ENCODE measurements at regions not wholly inside any gene's neighbourhood (a gene's known extent, or its start where the extent isn't known, plus 50 kb on each side); places are given as distances from the start of the nearest gene placed in this dataset.
"Not testable (repeated sequence)": the region's sequence is repeated elsewhere in the genome, so short reads cannot be mapped to it uniquely, and the experiment has no call there.

DNA sequence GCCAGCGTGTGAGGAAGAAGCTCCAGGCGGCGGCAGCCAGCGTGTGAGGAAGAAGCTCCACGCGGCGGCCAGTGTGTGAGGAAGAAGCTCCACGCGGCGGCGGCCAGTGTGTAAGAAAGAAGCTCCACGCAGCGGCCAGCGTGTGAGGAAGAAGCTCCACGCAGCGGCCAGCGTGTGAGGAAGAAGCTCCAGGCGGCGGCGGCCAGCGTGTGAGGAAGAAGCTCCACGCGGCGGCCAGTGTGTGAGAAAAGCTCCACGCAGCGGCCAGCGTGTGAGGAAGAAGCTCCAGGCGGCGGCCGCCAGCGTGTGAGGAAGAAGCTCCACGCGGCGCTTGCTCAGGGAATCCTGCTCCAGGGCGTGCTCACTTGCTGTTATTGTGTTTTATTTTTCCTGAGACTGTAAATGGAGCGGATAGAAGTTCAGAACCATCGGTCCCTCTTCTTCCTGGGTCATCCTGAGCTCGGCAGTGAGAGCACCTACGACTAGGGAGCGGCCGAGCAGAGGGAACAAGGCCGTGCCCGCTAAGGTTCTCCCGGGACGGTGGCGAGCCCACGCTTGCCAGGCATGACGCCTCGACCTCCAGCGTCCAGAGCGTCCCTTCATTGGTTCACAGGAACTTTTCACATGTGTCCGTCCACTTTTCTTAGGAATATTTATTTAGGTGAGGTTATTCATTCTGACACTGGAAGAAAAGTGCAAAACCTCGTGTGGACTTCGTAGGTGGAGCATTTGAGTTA, 94.2 kb downstream of the TMEM18 start:
- no peak for FAIRE-seq
- TF ChIP-seq CTCF (IDR thresholded peaks at IDR 0.05; ENCODE audit: insufficient read depth, low read length, severe bottlenecking), result no peak
- no peak for DNase-seq (ENCODE audit: low read depth)
- H3K27me3 ChIP-seq (ENCODE audit: control insufficient read depth, insufficient read depth, low read length), result no peaks in the 10 kb centered on the region
- no peaks in the 10 kb centered on the region for H3K36me3 ChIP-seq (ENCODE audit: control insufficient read depth, insufficient read depth, low read length)
- no peak overlapping the region for H3K4me3 ChIP-seq (ENCODE audit: low read depth, low read length)

GRCh38 chr2:582289-582688, 94.9 kb downstream of the TMEM18 start:
- not testable (repeated sequence) for DNase-seq (ENCODE audit: low read depth); FAIRE-seq; H3K36me3 ChIP-seq (ENCODE audit: control insufficient read depth, insufficient read depth, low read length); H3K27me3 ChIP-seq (ENCODE audit: control insufficient read depth, insufficient read depth, low read length); H3K4me3 ChIP-seq (ENCODE audit: low read depth, low read length)

- H3K4me3 ChIP-seq (ENCODE audit: low read depth, low read length), result no peak overlapping the region
- no peaks in the 10 kb centered on the region for H3K27me3 ChIP-seq (ENCODE audit: control insufficient read depth, insufficient read depth, low read length)
- no peak for TF ChIP-seq CTCF (IDR thresholded peaks at IDR 0.05; ENCODE audit: insufficient read depth, low read length, severe bottlenecking)
- FAIRE-seq, result no peak
- H3K36me3 ChIP-seq (ENCODE audit: control insufficient read depth, insufficient read depth, low read length), result no peaks in the 10 kb centered on the region
- no peak for DNase-seq (ENCODE audit: low read depth)
Measured at GRCh38 chr2:579961-580360, 97.2 kb downstream of the TMEM18 start.

DNA sequence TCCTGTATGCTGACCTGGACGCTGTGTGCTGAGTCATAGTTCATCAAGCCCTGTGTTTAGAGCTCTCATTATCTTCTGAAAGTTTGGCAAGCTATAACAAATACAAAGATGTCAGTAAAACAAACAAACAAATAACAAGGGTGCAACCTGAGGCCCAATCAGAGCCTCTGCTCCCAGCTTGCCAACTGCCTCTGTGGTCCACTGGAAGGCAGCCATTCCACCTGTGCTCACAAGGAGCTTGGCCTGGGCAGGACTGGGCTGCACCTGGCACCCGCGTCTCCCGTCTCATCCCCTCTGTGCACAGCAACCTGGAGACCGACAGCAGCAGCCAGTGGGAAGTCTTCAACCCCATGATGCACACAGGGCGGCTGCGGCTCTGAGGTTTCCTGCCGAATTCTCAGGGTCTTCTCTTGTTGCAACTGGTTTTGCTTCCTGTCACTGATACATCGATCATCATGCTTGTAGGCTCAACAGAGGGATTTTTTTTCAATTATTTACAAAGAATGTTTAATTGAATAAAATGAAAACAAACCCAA, 97.8 kb downstream of the TMEM18 start:
- FAIRE-seq (no peak), DNase-seq (ENCODE audit: low read depth) (no peak)
- no peak for TF ChIP-seq CTCF (IDR thresholded peaks at IDR 0.05; ENCODE audit: insufficient read depth, low read length, severe bottlenecking)
- no peaks in the 10 kb centered on the region for H3K36me3 ChIP-seq (ENCODE audit: control insufficient read depth, insufficient read depth, low read length)
- no peaks in the 10 kb centered on the region for H3K27me3 ChIP-seq (ENCODE audit: control insufficient read depth, insufficient read depth, low read length)
- H3K4me3 ChIP-seq (ENCODE audit: low read depth, low read length), result no peak overlapping the region

DNA sequence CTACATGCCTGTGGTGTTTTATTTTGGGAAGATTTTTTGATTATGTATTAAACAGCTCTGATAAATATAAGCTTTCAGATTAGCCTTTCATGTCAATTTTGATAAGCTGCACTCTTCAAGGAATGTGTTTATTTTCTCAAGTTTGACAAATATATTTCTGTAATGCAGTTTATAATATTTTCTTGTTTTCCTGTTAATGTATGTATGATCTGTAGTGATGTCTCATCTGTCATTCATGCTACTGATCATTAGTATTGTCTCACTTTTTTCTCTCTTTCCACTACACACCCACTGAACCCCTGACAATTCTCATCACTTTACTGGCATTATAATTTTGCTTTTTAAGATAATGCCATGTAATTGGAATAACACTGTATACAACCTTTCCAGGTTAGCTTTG, 100.9 kb downstream of the TMEM18 start:
- DNase-seq (ENCODE audit: low read depth) (no peak), FAIRE-seq (no peak)
- Histone ChIP-seq H3K27me3 (ENCODE audit: control insufficient read depth, insufficient read depth, low read length) (no peaks in the 10 kb centered on the region), H3K36me3 (ENCODE audit: control insufficient read depth, insufficient read depth, low read length) (no peaks in the 10 kb centered on the region), H3K4me3 (ENCODE audit: low read depth, low read length) (no peak overlapping the region)
- no peak for TF ChIP-seq CTCF (IDR thresholded peaks at IDR 0.05; ENCODE audit: insufficient read depth, low read length, severe bottlenecking)

DNA sequence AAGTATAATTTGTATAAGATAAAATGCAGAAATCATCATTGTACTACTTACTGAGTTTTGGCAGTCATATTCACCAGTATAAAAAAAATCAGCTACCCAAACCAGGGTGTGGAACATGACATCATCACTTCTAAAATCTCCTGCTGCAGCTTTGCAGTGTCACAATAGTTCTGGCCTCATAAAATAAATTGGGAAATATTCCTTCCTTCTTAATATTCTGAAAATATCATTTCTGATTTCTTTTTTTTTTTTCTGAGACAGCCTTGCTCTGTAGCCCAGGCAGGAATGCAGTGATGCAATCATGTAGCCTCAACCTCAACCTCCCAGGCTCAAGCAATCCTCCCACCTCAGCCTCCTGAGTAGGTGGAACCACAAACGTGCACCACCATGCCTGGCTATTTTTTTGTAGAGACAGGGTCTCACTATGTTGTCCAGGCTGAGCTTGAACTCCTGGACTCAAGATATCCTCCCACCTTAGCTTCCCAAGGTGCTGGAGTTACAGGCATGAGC, 101.4 kb downstream of the TMEM18 start:
- Histone ChIP-seq H3K27me3 (ENCODE audit: control insufficient read depth, insufficient read depth, low read length) (no peaks in the 10 kb centered on the region), H3K4me3 (ENCODE audit: low read depth, low read length) (no peak overlapping the region), H3K36me3 (ENCODE audit: control insufficient read depth, insufficient read depth, low read length) (no peaks in the 10 kb centered on the region)
- no peak for FAIRE-seq
- no peak for DNase-seq (ENCODE audit: low read depth)
- TF ChIP-seq CTCF (IDR thresholded peaks at IDR 0.05; ENCODE audit: insufficient read depth, low read length, severe bottlenecking), result no peak
